IMR-90 (cell line): ENCODE measurements at regions not wholly inside any gene's neighbourhood (a gene's known extent, or its start where the extent isn't known, plus 50 kb on each side); places are given as distances from the start of the nearest gene placed in this dataset.

Experiments used
- ATAC-seq: fragments of 200-7000 bp; cut with Tn5 transposase; 2 replicates; pipeline ENCODE4 v1.9.1; 2020; ENCODE audit warnings: low read depth, mild to moderate bottlenecking, moderate library complexity
- BruUV-seq: library from RNA; stranded (reverse); fragments of 400-500 nt; replicated peaks from 2 replicates; lab custom pipeline; 2021; lab: Mats Ljungman, UMichigan
- CTCF ChIA-PET: fragments of 300-600 bp; formaldehyde crosslinking; extraction: SDS; loops from one replicate; lab custom pipeline; 2021; ENCODE audit warnings: antibody characterized with exemption; lab: Yijun Ruan, JAX
- POLR2A ChIA-PET: fragments of 300-600 bp; sonication (Branson Sonifier 250); formaldehyde crosslinking; loops from one replicate; lab custom pipeline; 2022; ENCODE audit warnings: antibody characterized with exemption; ENCODE audit not compliant: unreplicated experiment; lab: Charles Lee
- DNase-seq: peaks from one replicate; pipeline ENCODE4 v3.0.0; 2013
- H2AFZ ChIP-seq: replicated peaks from 2 replicates; pipeline ENCODE3; 2013; ENCODE audit warnings: low read length, mild to moderate bottlenecking; ENCODE audit not compliant: poor library complexity
- H2AK5ac ChIP-seq: 2 replicates; pipeline ENCODE4 v1.6.1; 2013; ENCODE audit warnings: low read depth, low read length, inconsistent platforms
- H2AK9ac ChIP-seq: replicated peaks from 2 replicates; pipeline ENCODE3; 2013; ENCODE audit warnings: mild to moderate bottlenecking, low read depth, low read length, moderate library complexity; ENCODE audit not compliant: poor library complexity
- H2BK120ac ChIP-seq: 2 replicates; pipeline ENCODE4 v1.6.1; 2013; ENCODE audit warnings: low read depth, low read length, inconsistent platforms
- H2BK15ac ChIP-seq: 3 replicates; pipeline ENCODE4 v1.6.1; 2013; ENCODE audit warnings: low read depth, low read length, inconsistent platforms
- H2BK20ac ChIP-seq: 2 replicates; pipeline ENCODE4 v1.6.1; 2013; ENCODE audit warnings: low read depth, mild to moderate bottlenecking, inconsistent platforms, low read length, moderate library complexity
- H2BK5ac ChIP-seq: 2 replicates; pipeline ENCODE4 v1.6.1; 2013; ENCODE audit warnings: mild to moderate bottlenecking, low read depth, low read length, inconsistent platforms; ENCODE audit not compliant: poor library complexity, severe bottlenecking
- H3K14ac ChIP-seq: replicated peaks from 2 replicates; pipeline ENCODE4 v1.6.1; 2013; ENCODE audit warnings: low read depth, low read length, inconsistent platforms
- H3K18ac ChIP-seq: 2 replicates; pipeline ENCODE4 v1.6.1; 2013; ENCODE audit warnings: low read depth, low read length, control low read depth
- H3K23ac ChIP-seq: 2 replicates; pipeline ENCODE4 v1.6.1; 2013; ENCODE audit warnings: low read depth, low read length, inconsistent platforms
- H3K27ac ChIP-seq: 2 replicates; pipeline ENCODE4 v1.5.1; 2013; ENCODE audit warnings: mild to moderate bottlenecking, control low read depth, low read length; ENCODE audit not compliant: insufficient read depth
- H3K27me3 ChIP-seq: 2 replicates; pipeline ENCODE4 v1.6.1; 2013; ENCODE audit warnings: low read length; ENCODE audit not compliant: control insufficient read depth, insufficient read depth
- H3K36me3 ChIP-seq: 2 replicates; pipeline ENCODE4 v1.6.1; 2013; ENCODE audit warnings: low read length, mixed read lengths; ENCODE audit not compliant: control insufficient read depth, insufficient read depth
- H3K4ac ChIP-seq: 2 replicates; pipeline ENCODE4 v1.6.1; 2013; ENCODE audit warnings: low read depth, low read length, inconsistent platforms
- H3K4me1 ChIP-seq: 2 replicates; pipeline ENCODE4 v1.6.1; 2013; ENCODE audit warnings: low read length, mixed read lengths; ENCODE audit not compliant: control insufficient read depth, insufficient read depth
- H3K4me2 ChIP-seq: 2 replicates; pipeline ENCODE4 v1.6.1; 2013; ENCODE audit warnings: low read depth, mild to moderate bottlenecking, control low read depth, low read length, moderate library complexity
- H3K4me3 ChIP-seq: 2 replicates; pipeline ENCODE4 v1.5.1; 2013; ENCODE audit warnings: low read depth, mild to moderate bottlenecking, control low read depth, low read length, moderate library complexity; ENCODE audit not compliant: insufficient read depth
- H3K56ac ChIP-seq: 2 replicates; pipeline ENCODE4 v1.6.1; 2013; ENCODE audit warnings: low read length, inconsistent platforms; ENCODE audit not compliant: insufficient read depth; ENCODE audit errors: extremely low read depth
- H3K79me1 ChIP-seq, 2 experiments: 2 replicates each; pipeline ENCODE4 v1.6.1; 2013; ENCODE audit warnings: low read length in 2 of 2, inconsistent platforms in 1 of 2, low read depth in 1 of 2
- H3K9ac ChIP-seq: 2 replicates; pipeline ENCODE4 v1.6.1; 2013; ENCODE audit warnings: low read depth, low read length, control low read depth
- H3K9me1 ChIP-seq: 2 replicates; pipeline ENCODE4 v1.6.1; 2013; ENCODE audit warnings: low read length, inconsistent platforms; ENCODE audit not compliant: insufficient read depth
- H3K9me3 ChIP-seq: 2 replicates; pipeline ENCODE4 v1.6.1; 2013; ENCODE audit warnings: low read length; ENCODE audit not compliant: control insufficient read depth, insufficient read depth
- H4K20me1 ChIP-seq: 2 replicates; pipeline ENCODE4 v1.6.1; 2013; ENCODE audit warnings: low read length, inconsistent platforms; ENCODE audit not compliant: insufficient read depth
- H4K5ac ChIP-seq: 2 replicates; pipeline ENCODE4 v1.6.1; 2013; ENCODE audit warnings: mild to moderate bottlenecking, low read depth, low read length, control low read depth
- H4K8ac ChIP-seq, 2 experiments: 2 replicates each; pipeline ENCODE4 v1.6.1; 2013; ENCODE audit warnings: low read depth in 2 of 2, low read length in 2 of 2, control low read depth in 1 of 2, inconsistent platforms in 1 of 2
- H4K91ac ChIP-seq: 2 replicates; pipeline ENCODE4 v1.6.1; 2013; ENCODE audit warnings: low read depth, low read length, inconsistent platforms; ENCODE audit not compliant: insufficient read depth
- BHLHE40 ChIP-seq: fragments of 150-350 bp; IDR thresholded peaks from 2 replicates; pipeline ENCODE4 v1.6.1; 2016; ENCODE audit warnings: mild to moderate bottlenecking, low read depth, low read length
- NFE2L2 ChIP-seq: fragments of 150-350 bp; IDR thresholded peaks from 2 replicates; pipeline ENCODE4 v1.6.1; 2016; ENCODE audit warnings: low read depth, mild to moderate bottlenecking, low read length
- WGBS, 2 experiments: methylation state at CpG; one replicate each; pipeline versions ENCODE4 v1.1.5 to v1.1.7; 2013; ENCODE audit warnings: missing lambda C conversion rate in 2 of 2; ENCODE audit not compliant: insufficient read length in 1 of 2; ENCODE audit errors: extremely low coverage in 2 of 2; 5-methylcytosine and 5-hydroxymethylcytosine counted together
- dilution Hi-C: fragments of 300-500 bp; cut with HindIII; formaldehyde crosslinking; loops from one replicate; pipeline ENCODE4 v1.14.3; 2018; ENCODE audit warnings: low sequenced_read_pairs; ENCODE audit not compliant: unreplicated experiment
- in situ Hi-C: fragments of 300-500 bp; cut with MboI; formaldehyde crosslinking; loops from 3 replicates; pipeline ENCODE4 v1.14.3; 2019; ENCODE audit warnings: low sequenced_read_pairs, inconsistent platforms, mixed read lengths
- intact Hi-C: fragments of 100-400 bp; cut with micrococcal nuclease; formaldehyde crosslinking; loops from 2 replicates; pipeline ENCODE4 v1.10.0; 2022

DNA sequence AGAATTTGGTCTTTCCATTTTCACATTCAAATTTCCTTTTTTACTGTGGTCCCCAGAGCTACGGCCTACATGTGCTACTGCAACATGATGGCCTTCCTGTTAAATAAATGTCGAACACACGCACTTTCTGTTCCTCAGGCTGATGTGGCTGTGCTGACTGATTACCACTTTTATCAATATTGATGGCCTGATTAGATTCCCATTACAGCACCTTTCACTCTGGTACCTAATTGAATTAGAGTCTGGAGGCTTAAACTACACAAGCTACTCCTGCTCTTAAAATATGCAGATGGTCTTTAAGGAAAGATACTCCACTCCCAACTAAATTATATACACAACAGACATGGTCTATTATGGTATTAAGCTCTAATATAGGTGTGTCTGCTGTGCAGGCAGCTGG lies 301.6 kb downstream of the FRK start:
- no peak for TF ChIP-seq BHLHE40
- no peak for TF ChIP-seq NFE2L2
- Histone ChIP-seq H3K79me1 (no peaks in the 10 kb centered on the region), H3K4me3 (no peak overlapping the region), H2BK120ac (no peak overlapping the region), H4K20me1 (no peaks in the 10 kb centered on the region), H3K56ac (no peak overlapping the region), H3K36me3 (no peaks in the 10 kb centered on the region), H3K9ac (no peak overlapping the region), H3K14ac (no peak overlapping the region), H3K4me2 (no peak overlapping the region), H3K27ac (no peak overlapping the region), H4K91ac (no peak overlapping the region), H2AK5ac (no peak overlapping the region), H3K27me3 (no peaks in the 10 kb centered on the region), H3K18ac (no peak overlapping the region), H2BK20ac (no peak overlapping the region), H2AFZ (no peak overlapping the region), H3K9me3 (no peaks in the 10 kb centered on the region), H4K8ac (no peak overlapping the region), H2BK5ac (no peak overlapping the region), H2BK15ac (no peak overlapping the region), H3K4me1 (no peaks in the 10 kb centered on the region), H3K4ac (no peak overlapping the region), H3K23ac (no peak overlapping the region), H4K5ac (no peak overlapping the region), H2AK9ac (no peak overlapping the region), H3K9me1 (no peaks in the 10 kb centered on the region)
- intact Hi-C loops (no loop called here), in situ Hi-C loops (no loop called here), dilution Hi-C loops (no loop called here)
- BruUV-seq: no TSS peak
- WGBS, 2 experiments: no CpG with 5 or more reads among the region's 3 CpGs
- ATAC-seq: no peak
- CTCF ChIA-PET: no interaction called here
- DNase-seq: no peak
- POLR2A ChIA-PET: no interaction called here
